Activated naive CD4-positive, alpha-beta T cell treated with anti-CD3 and anti-CD28 coated beads, Interleukin-2, amount 50 U/mL, for 72 hours (primary cell): ENCODE measurements at regions not wholly inside any gene's neighbourhood (a gene's known extent, or its start where the extent isn't known, plus 50 kb on each side); places are given as distances from the start of the nearest gene placed in this dataset.

Experiments used
- ATAC-seq, 2 donors: fragments of 150-1000 bp; cut with Tn5 transposase; 2 replicates each; pipeline ENCODE4 v1.10.0; 2021; ENCODE audit warnings: mild to moderate bottlenecking in 2 of 2, moderate library complexity in 2 of 2
- DNase-seq, 2 donors: peaks; one replicate each; pipeline ENCODE4 v3.0.0; 2021 to 2022; ENCODE audit warnings: low spot score in 2 of 2
- H3K27ac Mint-ChIP-seq, 2 donors: one replicate each; pipeline ENCODE4 v1.8.0; 2022; ENCODE audit warnings: mild to moderate bottlenecking in 2 of 2, mixed read lengths in 2 of 2
- H3K36me3 Mint-ChIP-seq, 2 donors: one replicate each; pipeline ENCODE4 v1.8.0; 2022; ENCODE audit warnings: mixed read lengths in 2 of 2
- H3K9me3 Mint-ChIP-seq, 2 donors: one replicate each; pipeline ENCODE4 v1.8.0; 2022; ENCODE audit warnings: mixed read lengths in 2 of 2

GRCh38 chr4:135210341-135210740, 1008.8 kb upstream of the PABPC4L start:
- no peaks in the 10 kb centered on the region for H3K36me3 Mint-ChIP-seq
- no peak overlapping the region for H3K27ac Mint-ChIP-seq
- ATAC-seq: no peak

GRCh38 chr4:135207531-135207930, 1005.9 kb upstream of the PABPC4L start:
- ATAC-seq (no peak), DNase-seq (no peak)
- Mint-ChIP-seq H3K36me3 (no peaks in the 10 kb centered on the region), H3K9me3 (peaks cover 7% of the 10 kb centered on the region in 2 donors), H3K27ac (no peak overlapping the region)

More at GRCh38 chr4:135210341-135210740, 1008.8 kb upstream of the PABPC4L start:
- no peak for DNase-seq
- peaks cover 7 to 12% of the 10 kb centered on the region in 2 donors for H3K9me3 Mint-ChIP-seq

GRCh38 chr4:135204311-135204710, 1002.7 kb upstream of the PABPC4L start:
- H3K9me3 Mint-ChIP-seq: peaks cover 0 to 3% of the 10 kb centered on the region in 2 donors
- DNase-seq (no peak), ATAC-seq (no peak)
- no peak overlapping the region for H3K27ac Mint-ChIP-seq
- H3K36me3 Mint-ChIP-seq: no peaks in the 10 kb centered on the region

- ATAC-seq (no peak), DNase-seq (no peak)
- H3K27ac Mint-ChIP-seq: no peak overlapping the region
- H3K9me3 Mint-ChIP-seq: peaks cover 4 to 5% of the 10 kb centered on the region in 2 donors
- H3K36me3 Mint-ChIP-seq: no peaks in the 10 kb centered on the region
Measured at GRCh38 chr4:135201081-135201480, 999.5 kb upstream of the PABPC4L start.

GRCh38 chr4:135197641-135198040, 996.1 kb upstream of the PABPC4L start:
- no peak for DNase-seq
- no peaks in the 10 kb centered on the region for H3K36me3 Mint-ChIP-seq
- no peak for ATAC-seq
- H3K27ac Mint-ChIP-seq: no peak overlapping the region
- peaks cover 4 to 7% of the 10 kb centered on the region in 2 donors for H3K9me3 Mint-ChIP-seq

- no peak overlapping the region for H3K27ac Mint-ChIP-seq
- no peak for ATAC-seq
- no peak for DNase-seq
- no peaks in the 10 kb centered on the region for H3K36me3 Mint-ChIP-seq
- peaks cover 4 to 11% of the 10 kb centered on the region in 2 donors for H3K9me3 Mint-ChIP-seq
Measured at GRCh38 chr4:135194477-135194876, 992.9 kb upstream of the PABPC4L start.

- ATAC-seq: no peak
- Mint-ChIP-seq H3K27ac (no peak overlapping the region), H3K36me3 (no peaks in the 10 kb centered on the region), H3K9me3 (peaks cover 4 to 12% of the 10 kb centered on the region in 2 donors)
- no peak for DNase-seq
Measured at GRCh38 chr4:135192751-135193535, 991.4 kb upstream of the PABPC4L start.

GRCh38 chr4:135191596-135191995, 990.0 kb upstream of the PABPC4L start:
- H3K9me3 Mint-ChIP-seq: peaks cover 2 to 14% of the 10 kb centered on the region in 2 donors
- no peak for ATAC-seq
- no peak overlapping the region for H3K27ac Mint-ChIP-seq
- no peak for DNase-seq
- no peaks in the 10 kb centered on the region for H3K36me3 Mint-ChIP-seq

- DNase-seq (no peak), ATAC-seq (no peak)
- Mint-ChIP-seq H3K9me3 (peaks cover 0 to 12% of the 10 kb centered on the region in 2 donors), H3K36me3 (no peaks in the 10 kb centered on the region), H3K27ac (no peak overlapping the region)
Measured at GRCh38 chr4:135186002-135186401, 984.4 kb upstream of the PABPC4L start.

GRCh38 chr4:135185256-135185655, 983.7 kb upstream of the PABPC4L start:
- H3K36me3 Mint-ChIP-seq: peaks cover 0 to 5% of the 10 kb centered on the region in 2 donors

GRCh38 chr4:135184715-135185114, 983.1 kb upstream of the PABPC4L start:
- H3K36me3 Mint-ChIP-seq: peaks cover 0 to 5% of the 10 kb centered on the region in 2 donors
- DNase-seq: no peak
- H3K27ac Mint-ChIP-seq: no peak overlapping the region
- no peak for ATAC-seq
- peaks cover 5 to 21% of the 10 kb centered on the region in 2 donors for H3K9me3 Mint-ChIP-seq

More at GRCh38 chr4:135185256-135185655, 983.7 kb upstream of the PABPC4L start:
- ATAC-seq (no peak), DNase-seq (no peak)
- peaks cover 5 to 19% of the 10 kb centered on the region in 2 donors for H3K9me3 Mint-ChIP-seq
- H3K27ac Mint-ChIP-seq: no peak overlapping the region

GRCh38 chr4:135177321-135177720, 975.7 kb upstream of the PABPC4L start:
- Mint-ChIP-seq H3K9me3 (peaks cover 11 to 15% of the 10 kb centered on the region in 2 donors), H3K36me3 (peaks cover 0 to 5% of the 10 kb centered on the region in 2 donors), H3K27ac (no peak overlapping the region)
- ATAC-seq (no peak), DNase-seq (no peak)

- Mint-ChIP-seq H3K36me3 (peaks cover 0 to 10% of the 10 kb centered on the region in 2 donors), H3K27ac (no peak overlapping the region), H3K9me3 (peaks cover 1 to 7% of the 10 kb centered on the region in 2 donors)
- DNase-seq (no peak), ATAC-seq (no peak)
Measured at GRCh38 chr4:135166661-135167060, 965.1 kb upstream of the PABPC4L start.

- peaks cover 0 to 4% of the 10 kb centered on the region in 2 donors for H3K36me3 Mint-ChIP-seq
- H3K9me3 Mint-ChIP-seq: peaks cover 5% of the 10 kb centered on the region in 2 donors
- H3K27ac Mint-ChIP-seq: no peak overlapping the region
- ATAC-seq (no peak), DNase-seq (no peak)
Measured at GRCh38 chr4:135164601-135165000, 963.0 kb upstream of the PABPC4L start.

GRCh38 chr4:135144498-135144897, 942.9 kb upstream of the PABPC4L start:
- H3K27ac Mint-ChIP-seq: no peak overlapping the region
- no peak for ATAC-seq
- peaks cover 6 to 14% of the 10 kb centered on the region in 2 donors for H3K9me3 Mint-ChIP-seq
- H3K36me3 Mint-ChIP-seq: no peaks in the 10 kb centered on the region
- DNase-seq: no peak

GRCh38 chr4:135124196-135124595, 922.6 kb upstream of the PABPC4L start:
- no peak for DNase-seq
- Mint-ChIP-seq H3K27ac (no peak overlapping the region), H3K9me3 (peaks cover 0 to 12% of the 10 kb centered on the region in 2 donors), H3K36me3 (no peaks in the 10 kb centered on the region)
- ATAC-seq: no peak

- Mint-ChIP-seq H3K9me3 (peaks cover 0 to 12% of the 10 kb centered on the region in 2 donors), H3K36me3 (no peaks in the 10 kb centered on the region), H3K27ac (no peak overlapping the region)
- ATAC-seq: no peak
- DNase-seq: no peak
Measured at GRCh38 chr4:135123632-135124031, 922.0 kb upstream of the PABPC4L start.

- H3K9me3 Mint-ChIP-seq: peaks cover 0 to 6% of the 10 kb centered on the region in 2 donors
- no peak for DNase-seq
- H3K27ac Mint-ChIP-seq: no peak overlapping the region
- no peak for ATAC-seq
- no peaks in the 10 kb centered on the region for H3K36me3 Mint-ChIP-seq
Measured at GRCh38 chr4:135122457-135122856, 920.9 kb upstream of the PABPC4L start.
